Liver (tissue), 8 donors: ENCODE measurements at regions not wholly inside any gene's neighbourhood (a gene's known extent, or its start where the extent isn't known, plus 50 kb on each side); places are given as distances from the start of the nearest gene placed in this dataset.

Experiments
- DNase-seq: peaks from one replicate; pipeline ENCODE4 v3.0.0-alpha.2; 2017; ENCODE audit warnings: low spot score
- H3K27ac ChIP-seq, 2 donors: one replicate each; pipeline ENCODE4 v1.7.0; 2013; ENCODE audit warnings: inconsistent platforms in 2 of 2, low read length in 2 of 2, control low read depth in 1 of 2, low read depth in 1 of 2, mild to moderate bottlenecking in 1 of 2
- H3K27me3 ChIP-seq, 4 donors: one replicate each; pipeline versions ENCODE4 v1.6.1 to v1.7.0; 2013; ENCODE audit warnings: low read length in 3 of 4, inconsistent platforms in 1 of 4, mild to moderate bottlenecking in 1 of 4, moderate library complexity in 1 of 4; ENCODE audit not compliant: control insufficient read depth in 4 of 4, insufficient read depth in 4 of 4
- H3K36me3 ChIP-seq, 4 donors: one replicate each; pipeline versions ENCODE4 v1.6.1 to v1.7.0; 2013; ENCODE audit warnings: low read length in 3 of 4, mild to moderate bottlenecking in 3 of 4, low read depth in 1 of 4, moderate library complexity in 1 of 4; ENCODE audit not compliant: control insufficient read depth in 4 of 4, insufficient read depth in 3 of 4
- H3K4me1 ChIP-seq, 4 donors: one replicate each; pipeline versions ENCODE4 v1.6.1 to v1.7.0; 2013; ENCODE audit warnings: low read length in 3 of 4, mild to moderate bottlenecking in 3 of 4, moderate library complexity in 1 of 4; ENCODE audit not compliant: control insufficient read depth in 4 of 4, insufficient read depth in 4 of 4
- H3K4me3 ChIP-seq, 3 donors: one replicate each; pipeline versions ENCODE4 v1.6.1 to v1.7.0; 2013; ENCODE audit warnings: low read length in 3 of 3, control low read depth in 1 of 3, low read depth in 1 of 3, mild to moderate bottlenecking in 1 of 3
- H3K9ac ChIP-seq, 2 donors: one replicate each; pipeline ENCODE4 v1.7.0; 2013; ENCODE audit warnings: low read length in 2 of 2, mild to moderate bottlenecking in 2 of 2, moderate library complexity in 2 of 2, control low read depth in 1 of 2, low read depth in 1 of 2
- H3K9me3 ChIP-seq, 4 donors: one replicate each; pipeline versions ENCODE4 v1.6.1 to v1.7.0; 2013; ENCODE audit warnings: low read length in 3 of 4; ENCODE audit not compliant: control insufficient read depth in 4 of 4
- ATF3 ChIP-seq: IDR thresholded peaks from 2 replicates; pipeline ENCODE4 v1.6.1; 2016; ENCODE audit warnings: antibody characterized with exemption
- CTCF ChIP-seq: fragments of 150-350 bp; IDR thresholded peaks from 2 replicates; pipeline ENCODE4 v1.5.1; 2017; ENCODE audit warnings: improper control_type of control experiment, low read depth, low read length; ENCODE audit not compliant: missing input control
- EGR1 ChIP-seq, 2 donors: IDR thresholded peaks; 2 replicates each; pipeline ENCODE4 v1.6.1; 2016 to 2018; ENCODE audit warnings: antibody characterized with exemption in 2 of 2, low read depth in 2 of 2
- FOXA1 ChIP-seq: IDR thresholded peaks from 2 replicates; pipeline ENCODE4 v1.6.1; 2016; ENCODE audit warnings: antibody characterized with exemption
- FOXA2 ChIP-seq: IDR thresholded peaks from 2 replicates; pipeline ENCODE4 v1.6.1; 2016; ENCODE audit warnings: antibody characterized with exemption
- GABPA ChIP-seq, 2 donors: IDR thresholded peaks in 1 of 2; conservative IDR thresholded peaks in 1 of 2; 2 replicates each; pipeline ENCODE4 v1.6.1; 2016; ENCODE audit warnings: antibody characterized with exemption in 2 of 2, mild to moderate bottlenecking in 1 of 2, moderate library complexity in 1 of 2
- HNF4G ChIP-seq: IDR thresholded peaks from 2 replicates; pipeline ENCODE4 v1.6.1; 2016; ENCODE audit warnings: antibody characterized with exemption
- JUND ChIP-seq, 2 donors: IDR thresholded peaks; 2 replicates each; pipeline ENCODE4 v1.6.1; 2016; ENCODE audit warnings: antibody characterized with exemption in 2 of 2
- MAX ChIP-seq: IDR thresholded peaks from 2 replicates; pipeline ENCODE4 v1.6.1; 2016; ENCODE audit warnings: antibody characterized with exemption
- NR2F2 ChIP-seq: IDR thresholded peaks from 2 replicates; pipeline ENCODE4 v1.6.1; 2016; ENCODE audit warnings: antibody characterized with exemption
- RAD21 ChIP-seq, 2 donors: IDR thresholded peaks; 2 replicates each; pipeline ENCODE4 v1.6.1; 2016; ENCODE audit warnings: antibody characterized with exemption in 2 of 2, mild to moderate bottlenecking in 2 of 2
- REST ChIP-seq: IDR thresholded peaks from 2 replicates; pipeline ENCODE4 v1.6.1; 2016; ENCODE audit warnings: antibody characterized with exemption, mild to moderate bottlenecking
- SP1 ChIP-seq: IDR thresholded peaks from 2 replicates; pipeline ENCODE4 v1.6.1; 2018; ENCODE audit warnings: antibody characterized with exemption, mild to moderate bottlenecking
- TAF1 ChIP-seq: conservative IDR thresholded peaks from 2 replicates; pipeline ENCODE4 v1.6.1; 2016; ENCODE audit warnings: antibody characterized with exemption, mild to moderate bottlenecking
- YY1 ChIP-seq: IDR thresholded peaks from 2 replicates; pipeline ENCODE4 v1.6.1; 2016; ENCODE audit warnings: antibody characterized with exemption, mild to moderate bottlenecking
- ZBTB33 ChIP-seq: IDR thresholded peaks from 2 replicates; pipeline ENCODE4 v1.6.1; 2016; ENCODE audit warnings: antibody characterized with exemption
- WGBS: extraction: QIAGEN DNeasy Blood & Tissue Kit; methylation state at CpG from one replicate; pipeline ENCODE4 v1.1.7; 2013; 5-methylcytosine and 5-hydroxymethylcytosine counted together
- donor health status: healthy.
- donor health status: healthy.
- donor health status: healthy.
- donor health status: healthy.
- donor health status: healthy.

GRCh38 chr6:170096191-170096802 is 194.6 kb downstream of the DLL1 start:
- 78% methylated on average over 23 of the region's 23 CpGs for WGBS
- Histone ChIP-seq H3K4me1 (no peaks in the 10 kb centered on the region), H3K27ac (no peak overlapping the region), H3K4me3 (no peak overlapping the region), H3K27me3 (peaks cover 0 to 4% (median 0%) of the 10 kb centered on the region in 4 donors), H3K36me3 (no peaks in the 10 kb centered on the region), H3K9me3 (no peaks in the 10 kb centered on the region), H3K9ac (no peak overlapping the region)
- peak; percentile 13 for DNase-seq
- TF ChIP-seq JUND (IDR thresholded peaks at IDR 0.05) (no peak), RAD21 (IDR thresholded peaks at IDR 0.05) (no peak), NR2F2 (no peak), HNF4G (no peak), REST (no peak), MAX (no peak), YY1 (no peak), ATF3 (no peak), FOXA1 (no peak), TAF1 (no peak), ZBTB33 (no peak), CTCF (no peak), SP1 (no peak), FOXA2 (no peak)

GRCh38 chr6:170095273-170095981 is 195.5 kb downstream of the DLL1 start:
- H3K9ac ChIP-seq, result no peak overlapping the region
- 87% methylated on average over 21 of the region's 21 CpGs for WGBS
- no peaks in the 10 kb centered on the region for H3K9me3 ChIP-seq
- H3K4me3 ChIP-seq, result no peak overlapping the region
- DNase-seq, result peak; percentile 27
- no peak overlapping the region for H3K27ac ChIP-seq
- H3K4me1 ChIP-seq, result no peaks in the 10 kb centered on the region
- peaks cover 0 to 4% (median 0%) of the 10 kb centered on the region in 4 donors for H3K27me3 ChIP-seq
- H3K36me3 ChIP-seq, result no peaks in the 10 kb centered on the region
- no peak for TF ChIP-seq HNF4G
- no peak for TF ChIP-seq YY1
- TF ChIP-seq CTCF, result no peak
- TF ChIP-seq GABPA (IDR thresholded peaks at IDR 0.05 in 1 of 2, conservative IDR thresholded peaks at IDR 0.05 in 1 of 2), result no peak
- no peak for TF ChIP-seq MAX
- TF ChIP-seq EGR1 (IDR thresholded peaks at IDR 0.05; ENCODE audit: low read depth in 2 of 2), result no peak
- TF ChIP-seq FOXA1, result no peak
- no peak for TF ChIP-seq ATF3
- TF ChIP-seq NR2F2, result no peak
